ENCODE measurements at regions not wholly inside any gene's neighbourhood (a gene's known extent, or its start where the extent isn't known, plus 50 kb on each side); places are given as distances from the start of the nearest gene placed in this dataset.

GRCh38 chr3:16076564-16076963 lies 97.9 kb upstream of the GALNT15 start:
- TF ChIP-seq CTCF (IDR thresholded peaks at IDR 0.05) (no peak), POLR2A (IDR thresholded peaks at IDR 0.05) (no peak)

Measured in uterus (tissue), 2 donors.